GM21515 (cell line): ENCODE measurements at regions not wholly inside any gene's neighbourhood (a gene's known extent, or its start where the extent isn't known, plus 50 kb on each side); places are given as distances from the start of the nearest gene placed in this dataset.

Experiments used
- ATAC-seq: cut with Tn5 transposase; IDR thresholded peaks from one replicate; pipeline ENCODE4 v1.9.1; 2021; ENCODE audit not compliant: unreplicated experiment

DNA sequence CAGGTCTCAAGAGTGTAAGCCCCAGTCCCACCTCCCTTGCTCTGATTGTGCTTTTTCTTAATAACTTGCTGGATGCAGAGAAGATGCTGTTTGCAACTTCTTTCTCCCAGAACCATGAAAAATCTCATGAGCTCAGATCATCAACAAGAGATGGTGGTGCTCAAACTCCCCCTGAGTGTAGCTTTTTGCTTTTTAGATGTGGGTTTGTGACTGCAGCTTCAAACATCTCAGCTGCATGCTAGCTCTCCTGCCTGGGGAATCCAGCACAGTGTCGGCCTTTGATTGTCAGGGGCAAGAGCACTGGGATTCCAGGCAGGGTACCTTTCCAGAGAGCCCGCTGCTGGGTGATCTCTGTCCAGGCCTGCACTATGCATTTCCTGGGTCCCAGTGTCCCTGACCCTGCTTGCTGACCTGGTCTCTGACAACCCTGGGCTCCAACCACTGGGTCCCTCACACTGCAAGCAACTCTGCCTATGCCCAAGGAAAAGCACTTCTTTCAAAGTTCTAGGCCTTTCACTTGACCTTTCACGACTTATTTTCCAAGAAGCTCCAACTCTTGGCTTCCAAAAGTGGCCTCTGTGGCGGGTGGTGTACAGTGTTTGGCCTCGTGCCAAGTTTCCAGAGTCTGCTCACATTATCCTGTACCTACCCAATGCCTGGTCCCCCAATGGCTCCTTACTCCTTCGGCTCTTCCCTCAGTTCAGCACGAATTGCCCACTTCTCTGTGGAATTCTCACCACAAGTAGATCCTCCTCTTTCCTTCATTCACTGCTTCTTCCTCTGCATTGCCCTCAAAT, 69.7 kb upstream of the LY86 start:
- no peak for ATAC-seq

DNA sequence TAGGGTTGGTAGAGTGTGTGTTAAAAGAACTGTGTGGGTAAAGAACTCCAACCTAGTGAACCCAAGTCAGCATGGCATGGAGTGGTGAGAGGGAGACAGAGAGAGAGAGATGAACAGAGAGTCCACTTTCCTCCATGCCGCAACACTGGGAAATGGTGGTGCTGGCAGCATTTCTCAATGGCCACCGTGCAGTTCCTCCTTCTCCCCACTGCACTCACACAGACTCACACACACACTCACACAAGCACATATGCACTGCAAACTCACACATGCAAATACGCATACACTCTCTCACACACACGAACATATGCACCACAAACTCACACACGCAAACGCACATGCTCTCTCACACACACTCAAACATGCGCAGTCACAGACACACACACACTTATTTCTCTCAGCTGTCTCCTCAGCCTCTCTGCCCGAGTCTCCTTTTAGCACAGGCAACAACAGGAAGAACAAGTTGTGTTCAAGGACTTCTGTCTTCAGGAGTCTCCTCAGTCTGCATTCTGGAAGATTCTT, 66.5 kb upstream of the LY86 start:
- no peak for ATAC-seq

DNA sequence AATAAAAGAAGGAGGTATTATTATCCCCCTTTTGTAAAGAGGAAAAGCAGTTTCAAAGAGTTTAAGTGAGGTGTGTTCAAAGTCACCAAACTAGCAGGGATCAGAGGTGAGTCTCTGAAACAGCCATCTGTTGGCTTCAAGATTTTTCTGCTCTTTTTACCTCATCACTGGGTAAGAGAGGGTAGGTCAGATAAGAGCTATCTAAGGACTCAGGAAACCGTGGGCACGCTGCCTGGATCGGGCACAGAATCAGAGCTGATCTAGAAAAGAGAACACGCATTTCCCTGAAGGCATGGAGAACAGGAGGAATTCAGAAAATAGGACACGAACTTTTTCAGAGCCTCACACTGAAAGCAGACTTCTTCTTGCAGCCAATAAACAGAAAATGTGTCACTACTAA, 65.8 kb upstream of the LY86 start:
- ATAC-seq: no peak

DNA sequence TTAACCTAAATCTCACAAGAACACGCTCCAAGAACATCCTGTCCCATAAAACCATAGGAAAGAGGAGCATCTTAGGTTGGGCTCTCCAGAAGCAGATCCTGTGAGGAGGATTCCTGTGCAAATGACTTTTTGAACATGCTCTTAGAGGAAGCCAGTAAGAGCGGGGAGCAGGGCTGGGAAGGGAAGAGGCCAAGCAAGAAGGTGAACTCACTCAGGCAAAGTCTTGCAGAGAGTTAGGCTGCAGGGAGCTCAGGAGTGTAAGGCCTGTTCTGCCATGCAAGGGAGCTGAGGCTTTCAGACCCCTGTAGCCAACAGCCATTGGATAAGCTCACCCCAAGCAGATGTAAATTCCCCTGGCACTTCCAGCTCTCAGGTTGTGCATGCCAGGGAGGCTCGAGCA, 63.6 kb upstream of the LY86 start:
- no peak for ATAC-seq

DNA sequence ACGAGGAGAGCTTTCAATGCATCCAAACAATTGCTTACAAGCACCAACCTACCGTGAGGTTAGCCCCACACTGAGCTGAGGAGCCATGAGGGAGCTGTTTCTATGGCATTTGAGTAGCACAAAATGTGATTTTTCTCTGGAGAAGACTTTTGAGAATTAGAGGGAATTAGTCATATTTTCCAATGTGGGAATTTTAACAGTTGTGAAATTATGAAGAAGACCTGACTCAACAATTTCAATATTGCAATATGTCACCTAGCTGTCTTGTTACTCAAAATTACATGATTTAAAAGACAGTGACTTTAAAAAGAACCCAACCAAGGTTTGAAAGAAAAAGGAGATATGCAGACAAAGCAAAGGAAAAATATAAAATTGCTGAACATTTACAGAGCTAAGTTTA, 62.6 kb upstream of the LY86 start:
- no peak for ATAC-seq

DNA sequence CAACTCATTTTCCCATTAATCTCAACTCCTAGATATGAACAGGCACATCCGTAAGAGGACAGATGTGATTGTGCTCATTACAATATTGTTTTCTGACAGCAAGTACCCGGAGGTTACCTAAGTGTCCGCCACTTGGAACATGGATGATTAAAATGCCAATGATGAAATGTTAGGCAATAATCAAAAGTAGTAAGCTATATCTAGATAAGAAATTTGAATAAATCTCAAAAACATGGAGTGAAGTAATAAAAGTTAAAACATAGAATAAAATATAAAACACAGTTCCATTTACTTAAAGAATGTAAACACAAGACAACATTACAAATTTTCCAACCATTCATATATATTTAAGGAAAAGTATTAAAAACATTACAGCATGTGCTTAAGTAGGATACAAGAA, 59.2 kb upstream of the LY86 start:
- no peak for ATAC-seq

DNA sequence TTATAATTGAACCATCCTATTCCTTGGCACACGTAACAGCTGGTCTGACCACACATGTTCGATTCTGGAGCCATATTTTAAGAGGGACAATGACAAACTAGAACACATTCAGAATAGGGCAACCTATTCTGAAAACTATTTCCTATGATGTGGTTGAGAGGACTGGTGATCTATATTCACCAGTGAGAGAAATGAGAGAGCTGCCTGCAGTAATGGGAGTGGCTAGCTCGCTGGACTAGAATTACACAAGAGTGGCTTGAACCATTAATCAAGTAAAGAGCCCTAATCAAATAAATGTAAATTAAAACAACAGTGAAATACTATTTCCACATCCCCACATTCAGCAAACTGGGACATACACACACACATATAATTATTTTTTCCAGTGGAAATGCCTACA, 55.3 kb upstream of the LY86 start:
- ATAC-seq: no peak

DNA sequence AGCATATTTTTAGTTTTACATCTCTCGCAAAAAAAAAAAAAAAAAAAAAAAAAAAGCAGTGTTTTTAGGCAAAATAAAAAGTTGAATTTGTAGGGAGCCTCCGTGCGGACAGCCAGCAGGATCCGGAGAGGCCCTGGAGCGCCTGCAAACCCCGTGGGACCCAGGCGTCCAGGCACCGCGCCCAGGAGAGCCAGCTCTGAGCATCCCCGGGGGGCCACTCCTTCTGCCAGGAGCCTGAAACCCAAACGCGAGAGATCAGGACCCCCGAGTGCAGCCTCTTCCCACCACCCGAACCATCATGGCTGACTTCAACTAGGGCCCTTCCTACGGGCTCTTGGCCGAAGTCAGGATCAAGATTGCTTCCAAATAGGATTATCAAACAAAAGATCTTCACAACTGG, 54.1 kb upstream of the LY86 start:
- ATAC-seq: no peak

DNA sequence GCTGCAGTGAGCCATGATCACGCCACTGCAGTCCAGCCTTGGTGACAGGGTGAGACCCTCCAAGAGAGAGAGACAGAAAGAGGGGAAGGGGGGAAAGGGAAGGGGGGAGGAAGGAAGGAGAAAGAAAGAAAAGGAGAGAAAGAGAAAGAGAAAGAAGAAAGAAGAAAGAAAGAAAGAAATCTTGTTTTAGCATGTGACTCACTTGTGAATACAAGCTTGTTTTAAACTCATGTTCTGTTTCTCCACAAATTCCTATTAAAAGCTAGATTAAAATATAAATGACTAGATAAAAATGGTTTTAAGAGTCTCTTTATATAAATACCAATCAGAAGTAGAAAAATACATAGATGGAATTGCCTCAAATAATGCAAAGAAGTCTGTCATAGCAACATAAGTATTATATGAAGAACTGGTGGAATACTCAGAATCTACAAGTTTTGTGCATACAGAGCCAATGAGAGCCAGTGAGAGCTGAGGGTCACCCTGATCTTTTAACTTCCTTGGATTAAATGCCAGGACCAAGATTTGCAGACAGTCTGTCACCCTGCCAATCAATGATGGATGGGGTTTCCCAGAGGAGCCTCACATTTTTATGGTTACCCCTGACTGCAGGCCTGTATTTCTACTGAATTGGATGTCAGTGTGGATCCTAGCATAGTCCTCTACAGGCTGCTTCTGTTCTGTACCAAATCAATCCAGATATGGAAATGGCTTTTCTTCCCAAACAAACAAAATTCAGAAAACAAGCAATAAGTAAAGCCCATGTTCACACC, 50.8 kb upstream of the LY86 start:
- ATAC-seq: no peak

DNA sequence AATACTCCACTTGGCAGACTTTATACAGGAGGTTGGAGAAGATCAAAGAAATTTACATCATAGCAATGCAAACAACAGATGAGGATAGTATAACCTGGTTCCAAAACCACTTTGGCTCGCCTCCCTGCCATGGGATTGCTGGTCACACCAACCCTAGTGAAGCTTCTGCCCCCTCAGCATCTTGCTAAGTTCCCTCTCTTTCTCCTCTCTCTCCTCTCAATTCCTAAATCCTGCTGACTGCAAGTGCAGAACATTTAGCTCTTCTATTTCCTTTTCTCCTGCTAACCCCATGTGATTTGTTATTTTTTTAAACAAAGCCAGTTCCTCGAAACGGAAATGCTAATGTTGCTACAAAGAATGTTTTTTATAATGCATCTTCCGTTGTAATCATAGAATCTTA, 50.3 kb upstream of the LY86 start:
- no peak for ATAC-seq
